ENCODE measurements at regions not wholly inside any gene's neighbourhood (a gene's known extent, or its start where the extent isn't known, plus 50 kb on each side); places are given as distances from the start of the nearest gene placed in this dataset.

GRCh38 chr5:77568555-77568954 is 70.0 kb downstream of the OTP start:
- TF ChIP-seq CTCF (IDR thresholded peaks at IDR 0.05; ENCODE audit: insufficient read depth, low read length) (no peak), REST (IDR thresholded peaks at IDR 0.05; ENCODE audit: insufficient replicate concordance, low read depth) (no peak), GABPA (IDR thresholded peaks at IDR 0.05; ENCODE audit: low read depth) (no peak), POLR2AphosphoS5 (IDR thresholded peaks at IDR 0.05; ENCODE audit: low read depth) (no peak), SPI1 (IDR thresholded peaks at IDR 0.05; ENCODE audit: borderline replicate concordance, low read depth) (no peak)

Data from HL-60 (cell line).